ENCODE measurements at regions not wholly inside any gene's neighbourhood (a gene's known extent, or its start where the extent isn't known, plus 50 kb on each side); places are given as distances from the start of the nearest gene placed in this dataset.
"Not testable (repeated sequence)": the region's sequence is repeated elsewhere in the genome, so short reads cannot be mapped to it uniquely, and the experiment has no call there.

DNA sequence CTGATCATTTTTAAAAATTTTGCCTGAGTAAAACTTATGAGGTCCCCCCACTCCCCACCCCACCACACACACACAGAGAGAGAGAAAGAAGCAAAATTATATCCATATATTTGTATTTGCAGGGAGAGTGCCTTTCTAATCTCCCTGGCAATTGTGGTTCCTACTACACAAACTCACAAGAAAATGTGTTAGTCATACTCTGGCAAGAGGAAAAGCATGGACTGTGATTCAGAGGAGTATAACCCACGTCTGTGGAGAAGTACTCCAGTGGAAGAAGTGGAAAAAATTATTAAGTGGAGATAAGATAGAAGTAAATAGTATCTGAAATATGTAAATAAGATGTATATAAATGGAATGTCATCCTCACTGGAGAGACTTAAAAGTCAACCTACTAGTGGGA lies 114.0 kb downstream of the DSEL start:
- TF ChIP-seq, protein P1, sequence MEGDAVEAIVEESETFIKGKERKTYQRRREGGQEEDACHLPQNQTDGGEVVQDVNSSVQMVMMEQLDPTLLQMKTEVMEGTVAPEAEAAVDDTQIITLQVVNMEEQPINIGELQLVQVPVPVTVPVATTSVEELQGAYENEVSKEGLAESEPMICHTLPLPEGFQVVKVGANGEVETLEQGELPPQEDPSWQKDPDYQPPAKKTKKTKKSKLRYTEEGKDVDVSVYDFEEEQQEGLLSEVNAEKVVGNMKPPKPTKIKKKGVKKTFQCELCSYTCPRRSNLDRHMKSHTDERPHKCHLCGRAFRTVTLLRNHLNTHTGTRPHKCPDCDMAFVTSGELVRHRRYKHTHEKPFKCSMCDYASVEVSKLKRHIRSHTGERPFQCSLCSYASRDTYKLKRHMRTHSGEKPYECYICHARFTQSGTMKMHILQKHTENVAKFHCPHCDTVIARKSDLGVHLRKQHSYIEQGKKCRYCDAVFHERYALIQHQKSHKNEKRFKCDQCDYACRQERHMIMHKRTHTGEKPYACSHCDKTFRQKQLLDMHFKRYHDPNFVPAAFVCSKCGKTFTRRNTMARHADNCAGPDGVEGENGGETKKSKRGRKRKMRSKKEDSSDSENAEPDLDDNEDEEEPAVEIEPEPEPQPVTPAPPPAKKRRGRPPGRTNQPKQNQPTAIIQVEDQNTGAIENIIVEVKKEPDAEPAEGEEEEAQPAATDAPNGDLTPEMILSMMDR (IDR thresholded peaks at IDR 0.05) = no peak
- Mint-ChIP-seq H3K27me3 (ENCODE audit: low read depth) (no peaks in the 10 kb centered on the region), H3K9me3 (ENCODE audit: low read depth) (peaks cover 10% of the 10 kb centered on the region), H3K4me1 (ENCODE audit: low read depth) (peaks cover 40% of the 10 kb centered on the region), H3K27ac (ENCODE audit: unreplicated experiment) (peak overlapping the region; percentile 70), H3K36me3 (ENCODE audit: low read depth) (peaks cover 4% of the 10 kb centered on the region), H3K4me3 (ENCODE audit: unreplicated experiment) (no peak overlapping the region)
- no peak for DNase-seq (ENCODE audit: low spot score)

DNA sequence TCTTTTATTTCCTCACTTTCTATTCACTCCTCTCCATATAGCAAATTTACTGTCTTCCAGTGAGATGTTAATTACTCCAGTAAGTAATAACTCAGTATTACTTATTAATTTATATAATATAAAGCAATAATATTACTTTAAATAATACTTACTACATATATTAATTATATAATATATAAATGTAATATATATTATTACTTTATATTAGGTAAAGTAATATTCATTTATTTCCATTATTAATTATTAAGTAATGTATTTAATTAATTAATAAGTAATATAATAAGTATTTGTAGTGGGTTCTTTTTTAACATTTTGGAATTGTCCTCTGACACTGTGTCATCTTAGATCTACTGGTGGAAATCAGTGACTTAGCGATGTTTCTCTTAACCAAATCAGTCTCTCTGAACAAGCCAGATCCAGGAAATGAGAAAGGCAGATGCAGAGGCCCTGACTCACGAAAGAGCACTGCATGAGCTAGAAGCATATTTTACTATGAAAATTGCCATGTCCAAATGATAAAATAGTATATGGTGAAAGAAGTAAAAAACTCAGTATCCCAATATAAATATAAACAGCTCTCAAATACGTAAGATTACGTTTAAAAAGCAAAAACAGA lies 115.9 kb downstream of the DSEL start:
- Mint-ChIP-seq H3K9me3 (ENCODE audit: low read depth) (peaks cover 16% of the 10 kb centered on the region), H3K4me3 (ENCODE audit: unreplicated experiment) (no peak overlapping the region), H3K27ac (ENCODE audit: unreplicated experiment) (no peak overlapping the region), H3K27me3 (ENCODE audit: low read depth) (no peaks in the 10 kb centered on the region), H3K4me1 (ENCODE audit: low read depth) (peaks cover 40% of the 10 kb centered on the region), H3K36me3 (ENCODE audit: low read depth) (peaks cover 5% of the 10 kb centered on the region)
- TF ChIP-seq, protein P1 (IDR thresholded peaks at IDR 0.05) = no peak
- DNase-seq (ENCODE audit: low spot score) = no peak

DNA sequence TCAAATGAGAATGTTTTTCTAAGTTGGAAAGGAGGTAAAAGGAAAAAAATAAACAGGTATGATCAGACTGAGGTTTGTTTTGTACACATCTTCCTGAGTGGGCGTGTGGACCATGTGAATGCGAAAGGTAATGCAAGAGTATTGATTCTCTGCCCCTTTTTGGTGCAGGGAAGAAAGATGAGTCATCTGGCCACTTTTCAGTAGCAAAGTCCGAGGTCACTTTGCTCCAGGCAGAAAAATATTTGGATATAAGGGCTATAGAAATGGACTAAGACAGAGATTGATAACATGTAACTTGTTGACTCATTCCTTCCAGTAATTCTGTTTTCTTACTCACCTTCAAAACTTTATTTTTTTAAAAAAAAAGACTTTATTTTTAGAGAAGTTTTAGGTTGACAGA lies 130.5 kb downstream of the DSEL start:
- Mint-ChIP-seq H3K27me3 (ENCODE audit: low read depth) (no peaks in the 10 kb centered on the region), H3K27ac (ENCODE audit: unreplicated experiment) (no peak overlapping the region), H3K4me3 (ENCODE audit: unreplicated experiment) (no peak overlapping the region), H3K36me3 (ENCODE audit: low read depth) (no peaks in the 10 kb centered on the region), H3K9me3 (ENCODE audit: low read depth) (no peaks in the 10 kb centered on the region), H3K4me1 (ENCODE audit: low read depth) (peaks cover 22% of the 10 kb centered on the region)
- DNase-seq (ENCODE audit: low spot score) = no peak
- TF ChIP-seq, protein P1 (IDR thresholded peaks at IDR 0.05) = no peak

DNA sequence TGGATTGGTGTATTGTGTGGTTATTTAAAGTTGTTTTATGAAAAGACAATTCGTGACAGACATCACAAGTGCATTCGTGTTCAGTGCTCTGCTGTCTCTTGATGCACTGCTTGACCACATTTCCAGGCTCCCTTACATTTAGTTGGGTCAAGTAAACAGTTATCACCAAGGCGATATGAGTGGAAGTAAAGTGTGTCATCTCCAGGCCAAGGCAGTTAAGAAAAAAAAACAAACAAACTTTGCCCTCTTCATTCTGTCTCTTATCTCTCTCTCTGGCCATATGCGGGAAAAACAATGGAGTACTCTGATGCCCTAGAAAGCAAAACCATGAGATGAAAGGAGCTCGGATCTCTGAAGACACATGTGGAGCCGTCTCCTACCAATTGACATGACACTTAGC lies 131.1 kb downstream of the DSEL start:
- H3K4me1 Mint-ChIP-seq (ENCODE audit: low read depth) = peaks cover 26% of the 10 kb centered on the region
- TF ChIP-seq, protein P1 (IDR thresholded peaks at IDR 0.05) = no peak
- no peaks in the 10 kb centered on the region for H3K27me3 Mint-ChIP-seq (ENCODE audit: low read depth)
- H3K27ac Mint-ChIP-seq (ENCODE audit: unreplicated experiment) = peak overlapping the region; percentile 33
- DNase-seq (ENCODE audit: low spot score) = no peak
- no peaks in the 10 kb centered on the region for H3K36me3 Mint-ChIP-seq (ENCODE audit: low read depth)
- no peaks in the 10 kb centered on the region for H3K9me3 Mint-ChIP-seq (ENCODE audit: low read depth)
- no peak overlapping the region for H3K4me3 Mint-ChIP-seq (ENCODE audit: unreplicated experiment)

DNA sequence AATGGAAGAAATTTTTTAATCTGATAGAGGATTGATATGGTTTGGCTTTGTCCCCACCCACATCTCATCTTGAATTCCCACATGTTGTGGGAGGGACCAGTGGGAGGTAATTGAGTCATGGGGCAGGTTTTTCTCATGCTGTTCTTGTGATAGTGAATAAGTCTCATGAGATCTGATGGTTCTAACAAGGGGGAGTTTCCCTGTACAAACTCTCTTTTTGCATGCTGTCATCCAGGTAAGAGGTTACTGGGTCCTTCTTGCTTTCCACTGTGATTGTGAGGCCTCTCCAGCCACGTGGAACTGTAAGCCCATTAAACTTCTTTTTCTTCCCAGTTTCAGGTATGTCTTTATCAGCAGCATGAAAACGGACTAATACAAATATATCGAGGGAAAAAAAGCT lies 132.5 kb downstream of the DSEL start:
- DNase-seq (ENCODE audit: low spot score); H3K4me3 Mint-ChIP-seq (ENCODE audit: unreplicated experiment); H3K27ac Mint-ChIP-seq (ENCODE audit: unreplicated experiment); H3K36me3 Mint-ChIP-seq (ENCODE audit: low read depth); H3K27me3 Mint-ChIP-seq (ENCODE audit: low read depth); H3K9me3 Mint-ChIP-seq (ENCODE audit: low read depth): not testable (repeated sequence)
- H3K4me1 Mint-ChIP-seq (ENCODE audit: low read depth) = peaks cover 38% of the 10 kb centered on the region

DNA sequence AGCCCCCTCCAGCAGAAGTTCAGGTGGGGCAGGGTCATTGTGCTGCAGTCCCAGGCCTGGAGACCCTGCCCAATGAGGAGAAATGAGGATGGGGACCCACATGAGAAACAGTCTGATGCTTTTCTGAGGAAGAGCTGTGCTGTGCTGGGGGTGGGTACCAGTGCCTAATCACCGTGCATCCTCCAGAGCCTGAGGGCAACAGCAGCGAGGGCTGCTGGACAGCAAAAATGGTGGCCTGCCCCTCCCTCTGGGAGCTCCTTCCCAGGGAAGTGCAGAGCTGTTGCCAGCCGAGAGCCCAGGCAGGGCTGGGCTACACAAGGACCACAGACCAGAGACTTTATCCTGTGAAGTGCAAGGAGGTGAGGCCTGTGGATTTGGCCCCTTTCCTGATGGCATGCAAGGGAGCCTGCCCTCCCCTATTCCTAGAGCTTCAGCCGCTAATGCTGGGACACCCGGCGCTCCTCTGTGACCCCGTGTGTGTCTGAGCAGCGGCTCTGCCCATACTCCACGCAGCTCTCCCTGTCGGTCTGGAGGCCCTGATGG lies 134.8 kb downstream of the DSEL start:
- peaks cover 15% of the 10 kb centered on the region for H3K9me3 Mint-ChIP-seq (ENCODE audit: low read depth)
- no peak overlapping the region for H3K27ac Mint-ChIP-seq (ENCODE audit: unreplicated experiment)
- DNase-seq (ENCODE audit: low spot score) = no peak
- H3K27me3 Mint-ChIP-seq (ENCODE audit: low read depth) = no peaks in the 10 kb centered on the region
- H3K4me3 Mint-ChIP-seq (ENCODE audit: unreplicated experiment) = no peak overlapping the region
- TF ChIP-seq, protein P1 (IDR thresholded peaks at IDR 0.05) = no peak
- peaks cover 32% of the 10 kb centered on the region for H3K4me1 Mint-ChIP-seq (ENCODE audit: low read depth)
- peaks cover 6% of the 10 kb centered on the region for H3K36me3 Mint-ChIP-seq (ENCODE audit: low read depth)

Measured in chondrocyte (in vitro differentiated cells).